HG03135 (cell line): ENCODE measurements at regions not wholly inside any gene's neighbourhood (a gene's known extent, or its start where the extent isn't known, plus 50 kb on each side); places are given as distances from the start of the nearest gene placed in this dataset.

Source experiments
- ATAC-seq: cut with Tn5 transposase; IDR thresholded peaks from one replicate; pipeline ENCODE4 v1.9.1; 2021; ENCODE audit warnings: mild to moderate bottlenecking, moderate library complexity; ENCODE audit not compliant: unreplicated experiment

- ATAC-seq = no peak
Observed at GRCh38 chr9:84393266-84393950, 52.9 kb upstream of the SLC28A3 start.

- ATAC-seq = no peak
Observed at GRCh38 chr9:84394036-84394435, 53.5 kb upstream of the SLC28A3 start.

GRCh38 chr9:84397151-84397728, 56.7 kb upstream of the SLC28A3 start:
- ATAC-seq = peak; percentile 87

GRCh38 chr9:84397822-84398221, 57.3 kb upstream of the SLC28A3 start:
- no peak for ATAC-seq

GRCh38 chr9:84402517-84402916, 62.0 kb upstream of the SLC28A3 start:
- ATAC-seq = no peak

- no peak for ATAC-seq
Observed at GRCh38 chr9:84403288-84403687, 62.7 kb upstream of the SLC28A3 start.

GRCh38 chr9:84404095-84404686, 63.6 kb upstream of the SLC28A3 start:
- ATAC-seq = no peak

GRCh38 chr9:84405667-84406066, 65.1 kb upstream of the SLC28A3 start:
- no peak for ATAC-seq

- ATAC-seq = no peak
Observed at GRCh38 chr9:84408416-84408815, 67.9 kb upstream of the SLC28A3 start.

- no peak for ATAC-seq
Observed at GRCh38 chr9:84411683-84412267, 71.2 kb upstream of the SLC28A3 start.

GRCh38 chr9:84412654-84413053, 72.1 kb upstream of the SLC28A3 start:
- ATAC-seq = no peak

GRCh38 chr9:84413301-84413700, 72.7 kb upstream of the SLC28A3 start:
- no peak for ATAC-seq

GRCh38 chr9:84419031-84419602, 78.6 kb upstream of the SLC28A3 start:
- ATAC-seq = no peak

- ATAC-seq = no peak
Observed at GRCh38 chr9:84424931-84425330, 84.4 kb upstream of the SLC28A3 start.

- ATAC-seq = no peak
Observed at GRCh38 chr9:84432746-84433145, 92.2 kb upstream of the SLC28A3 start.

GRCh38 chr9:84435902-84436301, 95.3 kb upstream of the SLC28A3 start:
- ATAC-seq = no peak

- no peak for ATAC-seq
Observed at GRCh38 chr9:84436386-84437109, 96.0 kb upstream of the SLC28A3 start.

- no peak for ATAC-seq
Observed at GRCh38 chr9:84438391-84438790, 97.8 kb upstream of the SLC28A3 start.

- ATAC-seq = no peak
Observed at GRCh38 chr9:84439250-84439649, 98.7 kb upstream of the SLC28A3 start.

- no peak for ATAC-seq
Observed at GRCh38 chr9:84442712-84443111, 102.2 kb upstream of the SLC28A3 start.

- no peak for ATAC-seq
Observed at GRCh38 chr9:84445737-84446136, 105.2 kb upstream of the SLC28A3 start.
